OCI-M2 (cell line): ENCODE measurements at regions not wholly inside any gene's neighbourhood (a gene's known extent, or its start where the extent isn't known, plus 50 kb on each side); places are given as distances from the start of the nearest gene placed in this dataset.
"Not testable (repeated sequence)": the region's sequence is repeated elsewhere in the genome, so short reads cannot be mapped to it uniquely, and the experiment has no call there.

Experiments used
- DNase-seq: peaks from one replicate; lab custom pipeline; 2025; ENCODE audit not compliant: unreplicated experiment; lab: John Stamatoyannopoulos, UW

DNA sequence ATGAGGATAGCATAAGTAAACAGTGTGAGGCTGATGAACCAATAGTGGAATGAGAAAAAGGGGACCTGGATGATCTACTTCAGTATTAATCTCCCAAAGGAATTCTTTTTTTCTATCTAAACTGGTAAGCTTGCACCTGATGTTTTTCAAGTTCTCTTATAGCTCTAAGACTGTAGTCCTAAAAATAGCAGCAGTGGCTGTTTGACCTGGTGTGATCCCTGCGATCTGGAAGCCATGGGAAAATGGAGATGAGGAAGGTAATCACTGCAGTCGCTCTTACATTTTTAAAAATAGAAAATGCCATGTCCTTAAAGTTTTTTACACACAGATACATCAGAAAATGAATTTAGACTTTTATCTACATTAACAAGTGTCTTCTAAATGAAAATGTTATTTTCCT, 926.4 kb upstream of the SLC35B3 start:
- no peak for DNase-seq

DNA sequence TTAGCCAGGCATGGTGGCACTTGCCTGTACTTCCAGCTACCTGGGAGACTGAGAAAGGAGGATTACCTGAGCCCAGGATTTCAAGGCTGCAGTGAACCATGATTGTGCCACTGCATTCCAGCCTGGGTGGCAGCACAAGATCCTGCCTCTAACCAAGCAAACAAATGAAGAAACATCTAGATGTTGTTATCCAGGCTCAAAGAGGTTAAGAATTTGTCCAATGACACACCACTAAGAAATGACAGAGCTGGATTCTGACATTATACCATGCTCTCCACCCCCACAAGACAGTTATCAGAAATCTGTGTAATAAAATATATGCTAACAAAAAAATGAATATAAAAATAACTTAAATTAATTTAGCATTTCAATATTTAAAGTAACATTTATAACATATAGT, 925.5 kb upstream of the SLC35B3 start:
- no peak for DNase-seq

DNA sequence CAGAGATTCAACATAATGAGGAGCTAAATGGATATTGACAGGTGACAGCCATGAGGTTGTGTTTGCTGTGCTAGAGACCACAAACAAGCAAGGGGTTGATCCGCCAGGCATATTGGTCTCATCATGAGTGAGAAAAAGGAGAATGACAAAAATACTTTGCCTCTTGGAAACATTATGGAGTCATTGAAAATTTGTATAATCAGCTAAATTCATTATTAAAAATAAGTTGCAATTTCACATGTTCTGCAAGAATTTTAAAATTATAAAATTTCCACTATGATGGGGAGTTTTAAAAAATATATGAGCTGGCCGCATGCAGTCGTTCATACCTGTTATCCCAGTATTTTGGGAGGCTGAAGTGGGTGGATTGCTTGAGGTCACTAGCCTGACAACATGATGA, 912.3 kb upstream of the SLC35B3 start:
- no peak for DNase-seq

DNA sequence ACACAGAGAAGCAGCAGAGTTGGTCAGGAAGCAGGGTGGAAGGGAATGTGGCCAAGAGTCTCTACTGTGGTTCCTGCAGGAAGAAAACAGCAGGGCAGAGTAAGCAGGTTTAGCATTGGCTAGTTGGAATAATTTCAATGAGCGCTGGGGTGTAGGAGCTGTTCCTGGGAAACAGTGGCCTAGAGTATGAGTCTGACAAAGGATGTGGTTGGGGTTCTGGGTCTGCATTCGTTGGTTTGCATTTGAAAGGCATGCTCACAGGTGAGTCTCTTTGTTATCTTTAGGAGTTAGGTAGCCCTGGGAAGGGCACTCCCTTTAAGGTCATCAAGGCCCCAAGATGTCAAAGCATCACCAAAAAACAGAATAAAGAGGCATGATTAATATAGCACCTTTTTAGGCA, 911.6 kb upstream of the SLC35B3 start:
- no peak for DNase-seq

DNA sequence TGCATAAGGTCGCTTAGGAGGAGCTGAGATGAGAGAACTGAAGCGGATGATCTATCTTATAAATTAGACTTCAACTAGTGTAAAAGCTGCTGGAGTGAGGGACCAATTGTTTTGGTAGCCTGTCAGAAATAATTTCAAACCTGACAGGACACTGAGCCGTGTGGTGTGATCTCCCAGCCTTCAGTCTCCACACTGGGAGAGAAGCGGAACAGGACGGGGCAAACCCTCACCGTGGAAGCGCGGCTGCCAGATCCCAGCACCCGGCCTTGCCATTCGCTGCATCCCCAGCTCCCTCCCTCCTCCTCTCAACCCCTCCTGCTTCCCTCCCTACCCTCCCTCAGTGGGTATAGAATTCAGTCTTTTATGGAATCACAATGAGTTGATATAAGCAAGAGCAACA, 900.1 kb upstream of the SLC35B3 start:
- DNase-seq: no peak

DNA sequence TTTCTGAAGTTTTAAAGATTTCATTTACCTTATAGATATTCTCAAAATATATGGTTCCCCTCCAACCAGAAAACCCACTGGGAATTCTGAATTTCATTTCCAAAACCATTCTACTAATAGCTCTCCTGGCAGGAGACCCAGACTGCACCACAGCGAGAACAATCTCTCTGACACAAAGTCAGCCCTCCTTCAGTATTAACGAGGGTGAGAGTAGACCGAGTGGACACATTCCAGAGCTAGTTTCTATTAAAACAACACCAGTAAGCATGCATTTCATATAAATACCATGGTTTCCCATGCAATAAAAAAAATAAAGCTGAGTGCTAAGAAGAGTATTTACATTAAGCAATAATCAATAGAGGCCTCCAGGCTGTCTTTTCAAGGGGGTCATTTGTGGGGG, 899.6 kb upstream of the SLC35B3 start:
- no peak for DNase-seq

DNA sequence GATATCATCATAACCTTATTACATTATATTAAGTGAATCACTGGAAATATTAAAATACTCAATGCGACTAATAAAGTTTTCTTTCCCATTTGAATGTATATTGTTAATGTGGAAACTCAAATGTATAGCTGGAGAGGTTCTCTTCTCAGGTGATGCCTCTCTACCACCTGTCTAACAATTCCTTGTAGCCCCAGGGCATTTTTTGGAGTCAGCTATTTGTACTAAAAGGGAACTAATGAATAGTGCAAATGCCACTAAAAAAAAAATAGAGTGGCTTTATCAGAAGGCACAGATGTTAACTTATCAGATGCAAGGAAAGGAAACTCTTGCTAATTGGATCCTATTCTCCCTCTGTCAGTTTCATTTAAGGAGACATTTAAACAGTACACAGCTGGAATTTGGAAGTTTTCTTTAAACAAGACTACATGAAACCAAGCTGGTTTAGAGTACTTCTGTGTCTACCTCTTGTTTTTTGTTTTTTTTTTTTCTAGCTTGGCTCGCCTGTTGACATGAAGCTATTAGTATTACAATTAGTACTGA, 897.0 kb upstream of the SLC35B3 start:
- DNase-seq: no peak

DNA sequence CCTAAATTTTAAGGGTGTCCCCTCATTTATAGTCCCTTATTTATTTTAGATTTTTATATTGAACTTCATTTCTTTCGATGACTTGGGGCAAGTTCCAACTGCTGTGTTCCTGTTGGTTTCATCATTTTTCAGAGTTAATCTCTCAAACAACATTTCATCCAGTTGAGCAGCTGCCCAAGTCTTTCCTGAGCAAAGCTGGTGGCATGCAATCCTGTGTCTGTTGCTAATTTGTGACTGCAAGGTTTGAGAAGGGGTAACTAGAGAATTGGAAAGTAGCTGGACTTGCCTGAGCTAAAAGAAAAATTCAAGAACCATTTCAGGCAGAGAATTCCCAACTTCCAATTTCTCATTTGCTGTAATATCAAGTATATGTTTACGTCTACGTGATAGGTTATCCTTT, 881.5 kb upstream of the SLC35B3 start:
- no peak for DNase-seq

DNA sequence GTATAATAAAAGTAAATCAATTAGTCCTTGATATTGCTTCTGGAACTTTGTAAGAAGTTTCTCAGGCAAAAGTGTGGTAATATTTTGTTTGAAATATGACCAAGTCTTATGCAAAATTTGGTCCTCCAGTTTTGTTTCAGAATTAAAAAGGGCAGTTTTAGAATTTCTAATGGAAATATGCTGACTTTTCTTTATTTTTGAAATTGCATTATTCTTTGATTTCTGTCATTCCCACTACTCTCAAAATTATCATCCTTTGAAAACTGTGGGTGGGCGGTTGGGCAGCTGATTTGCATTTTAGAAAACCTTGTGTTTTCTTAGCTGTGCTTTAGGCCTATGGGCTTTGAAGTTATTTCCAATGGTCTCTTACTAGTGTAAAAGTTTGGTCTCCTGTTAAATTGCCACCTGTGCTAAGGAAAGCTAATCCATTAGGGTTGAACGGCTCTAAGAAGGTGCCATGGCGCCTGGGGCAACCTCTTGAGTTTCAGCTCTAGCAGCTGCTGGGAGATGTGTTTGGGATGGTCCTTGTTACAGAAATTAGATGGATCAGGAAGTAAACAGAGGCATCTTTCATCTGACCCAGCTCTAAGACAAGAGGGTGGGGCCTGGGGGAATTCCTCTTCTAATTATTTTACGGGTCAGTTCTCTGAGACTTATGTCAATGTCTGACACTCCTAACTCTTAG, 880.8 kb upstream of the SLC35B3 start:
- DNase-seq: no peak

DNA sequence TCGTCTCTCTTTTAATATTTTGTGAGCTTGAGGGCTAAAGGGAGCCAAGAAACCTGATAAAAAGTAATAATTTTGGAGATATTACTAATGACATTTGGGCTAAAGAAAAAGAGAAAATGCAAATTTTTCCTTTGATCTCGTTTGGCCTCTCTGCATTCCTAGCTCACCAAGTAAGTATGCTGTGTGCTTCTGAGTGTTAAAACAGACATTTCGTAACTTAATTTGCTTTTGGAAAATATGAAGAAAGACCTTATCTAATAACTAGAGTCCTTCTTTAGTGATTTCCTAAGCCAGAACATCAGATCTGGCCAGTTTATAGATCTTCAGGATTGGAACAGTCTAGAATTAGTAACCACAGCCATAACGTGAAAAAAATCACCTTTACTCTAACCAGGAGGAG, 872.9 kb upstream of the SLC35B3 start:
- no peak for DNase-seq

DNA sequence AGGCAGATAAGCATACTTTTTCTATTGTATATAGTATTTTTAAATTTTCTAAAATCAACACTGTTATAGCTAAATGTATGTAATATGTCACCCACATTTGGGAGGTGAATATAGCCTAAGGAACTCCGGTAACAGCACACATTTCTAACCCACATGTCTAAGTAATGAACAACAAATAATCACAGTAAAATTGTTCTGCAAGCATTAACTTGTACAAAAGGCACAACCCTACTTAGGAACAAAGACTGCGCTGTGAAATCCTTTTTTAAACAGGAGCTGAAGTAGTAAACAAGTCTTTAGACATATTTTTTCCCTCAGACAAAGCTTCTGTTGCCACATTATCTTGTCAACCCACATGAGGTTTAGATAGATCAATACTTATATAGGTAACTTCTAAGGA, 872.4 kb upstream of the SLC35B3 start:
- DNase-seq: no peak

DNA sequence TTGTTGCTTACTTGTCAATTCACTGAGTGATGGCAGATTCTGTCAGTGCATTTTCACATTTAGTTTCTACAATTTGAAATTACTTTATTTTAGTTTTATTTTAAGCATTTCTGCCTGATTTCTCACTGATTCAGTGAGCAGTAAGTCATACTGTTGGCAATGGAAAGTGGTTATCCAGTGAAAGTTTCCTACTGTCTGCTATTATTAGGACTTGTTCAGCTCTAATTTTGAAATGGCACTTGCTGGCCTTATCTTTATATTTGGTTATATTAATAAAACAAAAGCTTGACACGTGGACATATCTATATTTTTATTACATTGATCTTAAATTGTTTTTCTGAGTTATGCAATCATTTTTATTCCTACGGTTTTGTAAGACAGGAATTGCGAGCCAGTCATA, 871.8 kb upstream of the SLC35B3 start:
- DNase-seq: no peak

DNA sequence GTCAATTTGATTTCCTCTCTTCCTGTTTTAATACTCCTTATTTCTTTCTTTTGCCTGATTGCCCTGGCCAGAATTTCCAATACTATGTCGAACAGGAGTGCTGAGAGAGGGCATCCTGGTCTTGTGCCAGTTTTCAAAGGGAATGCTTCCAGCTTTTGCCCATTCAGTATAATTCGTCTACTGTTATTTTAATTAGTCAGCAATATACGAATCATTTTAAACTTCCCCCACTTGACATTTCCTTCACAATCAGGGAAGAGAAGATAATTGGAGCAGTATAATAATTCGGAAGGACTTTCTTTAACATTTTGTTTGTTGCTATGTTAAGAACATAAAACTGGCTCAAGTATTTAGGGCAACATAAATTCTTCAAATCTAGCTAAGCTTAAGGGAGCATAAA, 860.3 kb upstream of the SLC35B3 start:
- no peak for DNase-seq

DNA sequence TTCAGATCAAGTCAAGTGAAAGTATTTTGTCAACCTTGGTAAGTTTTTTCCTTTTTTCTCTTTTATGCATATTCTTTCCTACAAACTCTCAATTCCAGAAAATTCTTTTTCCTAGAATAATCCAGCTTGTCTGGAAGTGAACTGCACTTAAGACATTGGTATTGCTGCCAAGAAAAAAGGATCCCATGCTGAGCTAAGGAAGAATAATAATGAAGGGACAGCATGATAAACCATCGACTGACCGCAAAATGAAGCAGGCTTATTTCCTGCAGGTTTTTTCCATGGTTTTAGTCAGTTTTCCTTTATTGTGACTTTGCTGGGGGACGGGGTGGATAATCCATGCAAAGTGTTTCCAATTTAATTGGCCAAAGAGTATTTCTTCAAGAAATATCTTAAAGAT, 857.6 kb upstream of the SLC35B3 start:
- DNase-seq: no peak

DNA sequence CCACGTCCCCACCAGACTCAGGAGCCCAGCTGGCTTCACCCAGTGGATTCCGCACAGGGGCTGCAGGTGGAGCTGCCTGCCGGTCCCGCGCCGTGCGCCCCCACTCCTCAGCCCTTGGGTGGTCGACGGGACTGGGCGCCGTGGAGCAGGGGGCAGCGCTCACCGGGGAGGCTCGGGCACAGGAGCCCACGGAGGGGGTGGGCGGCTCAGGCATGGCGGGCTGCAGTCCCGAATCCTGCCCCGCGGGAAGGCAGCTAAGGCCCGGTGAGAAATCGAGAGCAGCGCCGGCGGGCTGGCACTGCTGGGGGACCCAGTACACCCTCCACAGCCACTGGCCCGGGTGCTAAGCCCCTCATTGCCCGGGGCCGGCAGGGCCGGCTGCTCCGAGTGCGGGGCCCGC, 855.0 kb upstream of the SLC35B3 start:
- DNase-seq: not testable (repeated sequence)

DNA sequence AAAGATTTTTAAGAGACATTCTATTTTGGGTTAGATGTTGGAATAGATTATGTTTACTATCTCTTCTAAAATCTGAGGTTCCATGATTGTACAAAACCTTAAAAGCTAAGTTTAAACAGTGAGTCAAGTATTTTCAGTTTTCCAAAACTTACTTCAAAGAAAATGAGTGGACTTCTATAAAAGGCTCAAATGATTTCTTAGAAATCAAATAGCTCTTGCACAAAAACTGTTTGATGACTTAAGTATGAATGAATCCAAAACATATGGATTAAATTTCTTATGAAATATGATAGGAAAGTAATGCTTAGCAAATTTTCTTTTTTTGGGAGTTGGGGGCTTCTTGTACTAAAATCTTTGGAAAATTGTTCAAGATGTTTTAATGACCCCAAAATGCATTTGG, 837.3 kb upstream of the SLC35B3 start:
- DNase-seq: no peak

DNA sequence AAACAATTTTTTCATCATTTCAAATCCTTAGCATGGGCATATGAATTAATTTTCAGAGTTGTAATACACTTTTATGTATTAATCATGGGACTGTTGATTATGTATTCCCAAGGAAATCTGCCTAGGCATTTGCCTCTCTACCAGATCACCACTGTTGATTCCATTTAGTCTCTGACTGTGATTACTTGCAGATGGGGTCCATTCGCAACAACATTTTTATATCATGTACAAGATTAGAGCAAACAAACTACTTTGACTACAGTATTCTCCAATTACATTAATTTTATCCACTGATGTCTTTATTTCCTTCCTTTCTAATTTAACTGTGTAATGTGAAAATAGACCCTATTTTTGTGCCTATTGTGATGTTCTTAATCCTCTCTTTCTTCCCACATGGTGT, 831.4 kb upstream of the SLC35B3 start:
- DNase-seq: no peak

DNA sequence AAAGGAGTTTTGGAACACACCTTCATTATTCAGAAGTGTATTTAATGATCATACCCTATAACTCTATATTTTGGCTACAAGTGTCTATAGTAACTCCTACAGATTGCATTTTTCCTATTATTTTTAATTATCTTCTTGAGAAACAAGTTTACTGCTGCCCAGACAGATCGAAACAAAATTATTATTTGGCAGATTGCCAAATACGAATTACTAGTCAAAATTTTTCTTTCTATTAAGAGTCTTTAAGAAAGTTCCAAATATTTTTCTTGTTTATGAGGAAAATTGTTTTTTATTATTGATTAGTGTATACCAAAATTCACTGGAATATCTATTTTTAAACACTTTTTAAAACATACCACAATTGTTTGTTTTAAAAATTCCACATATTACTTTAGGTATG, 821.9 kb upstream of the SLC35B3 start:
- DNase-seq: no peak

DNA sequence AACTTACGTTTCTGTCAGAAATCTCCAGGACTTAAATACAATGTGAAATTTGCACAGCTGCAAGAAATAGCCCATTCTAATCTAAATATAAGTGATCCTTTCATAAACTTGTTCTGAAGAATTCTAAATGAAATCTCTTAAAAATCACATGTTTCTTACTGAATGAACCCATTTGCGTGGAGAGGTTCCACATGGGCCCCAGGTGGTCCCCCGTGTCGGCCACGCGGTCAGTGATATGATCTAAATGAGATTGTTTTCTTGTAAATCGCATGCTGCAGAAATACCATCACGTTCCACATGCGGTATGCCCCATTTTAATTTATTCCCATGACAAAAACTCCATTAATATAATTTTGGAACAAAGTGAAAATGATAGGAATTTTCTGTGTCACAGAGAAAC, 818.9 kb upstream of the SLC35B3 start:
- DNase-seq: no peak

DNA sequence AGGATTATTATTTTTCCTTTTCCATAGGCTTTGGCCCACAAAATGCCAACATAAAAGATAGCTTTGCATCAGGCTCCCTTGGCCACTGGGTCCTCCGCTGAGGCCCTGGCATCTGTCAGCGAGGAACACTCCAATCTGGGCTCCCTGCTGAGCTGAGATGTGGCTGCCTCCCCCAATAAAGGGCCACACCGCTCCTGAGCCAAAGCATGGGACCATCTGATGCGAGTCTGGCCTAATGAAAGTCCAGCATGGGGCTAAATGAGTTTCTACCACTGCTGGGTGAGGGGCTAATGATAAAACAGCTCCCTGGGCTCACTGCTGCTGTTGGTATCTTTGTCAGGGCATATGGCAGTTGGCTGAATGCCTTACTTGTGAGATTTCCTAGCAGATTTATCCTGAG, 817.5 kb upstream of the SLC35B3 start:
- DNase-seq: no peak

DNA sequence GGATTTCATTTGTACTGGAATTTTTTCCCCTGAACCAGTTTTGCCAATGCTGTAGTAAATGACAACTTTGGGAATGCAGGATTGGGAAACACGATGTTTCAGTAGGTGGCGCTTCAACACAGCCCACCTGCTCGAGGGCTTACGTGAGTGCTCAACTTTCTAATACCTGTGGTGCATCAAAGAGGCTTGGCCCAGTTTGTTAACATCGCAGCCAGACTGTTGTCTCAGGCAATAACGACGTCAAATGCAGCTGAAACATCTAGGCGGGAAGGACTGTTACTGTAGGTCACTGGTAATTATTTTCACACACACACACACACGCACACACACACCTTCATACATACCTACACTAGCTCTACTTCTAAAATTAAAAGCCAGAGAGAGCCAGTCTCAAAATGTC, 815.5 kb upstream of the SLC35B3 start:
- DNase-seq: no peak

DNA sequence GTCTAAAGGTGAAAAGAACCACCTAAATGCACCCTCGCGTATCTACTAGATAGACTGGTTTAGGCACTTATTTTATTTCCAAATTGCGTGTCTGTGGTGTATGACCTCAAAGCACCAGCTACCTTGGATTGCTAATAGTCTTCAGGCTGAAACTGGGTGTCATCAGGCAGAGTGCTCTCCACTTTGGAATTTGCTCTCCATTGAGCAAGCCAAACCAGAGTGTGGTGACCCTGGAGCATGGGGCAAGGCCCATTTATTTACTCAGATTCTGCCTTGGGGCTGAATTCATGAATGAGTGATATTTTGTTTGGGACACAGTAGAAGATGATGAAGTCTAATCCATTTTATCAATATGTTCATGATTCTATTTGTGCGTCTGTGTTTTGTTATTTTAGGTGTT, 812.8 kb upstream of the SLC35B3 start:
- DNase-seq: no peak

DNA sequence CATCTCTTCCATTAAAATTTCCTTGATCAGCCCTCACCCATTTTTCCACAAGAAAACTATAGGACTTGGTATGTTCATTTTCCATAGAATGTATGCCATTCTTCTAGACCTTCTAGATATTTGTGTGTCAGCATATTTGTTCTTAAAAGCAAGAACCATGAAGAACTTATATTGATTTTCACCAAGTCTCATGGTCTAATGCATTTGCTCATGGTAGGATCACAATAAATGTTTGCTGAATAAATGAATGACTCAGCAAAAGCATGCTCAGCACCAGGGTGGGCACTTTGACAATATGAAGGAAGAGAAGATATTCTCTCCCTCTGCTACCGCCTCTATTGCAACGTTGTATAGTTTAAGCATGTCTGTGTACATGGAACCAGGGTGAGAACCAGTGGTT, 805.5 kb upstream of the SLC35B3 start:
- DNase-seq: no peak
